ENCODE measurements at regions not wholly inside any gene's neighbourhood (a gene's known extent, or its start where the extent isn't known, plus 50 kb on each side); places are given as distances from the start of the nearest gene placed in this dataset.

GRCh38 chr4:98748609-98749008, 90.2 kb upstream of the TSPAN5 start:
- TF ChIP-seq, protein P1, sequence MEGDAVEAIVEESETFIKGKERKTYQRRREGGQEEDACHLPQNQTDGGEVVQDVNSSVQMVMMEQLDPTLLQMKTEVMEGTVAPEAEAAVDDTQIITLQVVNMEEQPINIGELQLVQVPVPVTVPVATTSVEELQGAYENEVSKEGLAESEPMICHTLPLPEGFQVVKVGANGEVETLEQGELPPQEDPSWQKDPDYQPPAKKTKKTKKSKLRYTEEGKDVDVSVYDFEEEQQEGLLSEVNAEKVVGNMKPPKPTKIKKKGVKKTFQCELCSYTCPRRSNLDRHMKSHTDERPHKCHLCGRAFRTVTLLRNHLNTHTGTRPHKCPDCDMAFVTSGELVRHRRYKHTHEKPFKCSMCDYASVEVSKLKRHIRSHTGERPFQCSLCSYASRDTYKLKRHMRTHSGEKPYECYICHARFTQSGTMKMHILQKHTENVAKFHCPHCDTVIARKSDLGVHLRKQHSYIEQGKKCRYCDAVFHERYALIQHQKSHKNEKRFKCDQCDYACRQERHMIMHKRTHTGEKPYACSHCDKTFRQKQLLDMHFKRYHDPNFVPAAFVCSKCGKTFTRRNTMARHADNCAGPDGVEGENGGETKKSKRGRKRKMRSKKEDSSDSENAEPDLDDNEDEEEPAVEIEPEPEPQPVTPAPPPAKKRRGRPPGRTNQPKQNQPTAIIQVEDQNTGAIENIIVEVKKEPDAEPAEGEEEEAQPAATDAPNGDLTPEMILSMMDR (IDR thresholded peaks at IDR 0.05; ENCODE audit: low read depth, low read length): no peak
- H3K4me3 ChIP-seq (replicated peaks in 1 of 2; ENCODE audit: low read depth in 2 of 2, low read length in 2 of 2): no peak overlapping the region
- no peak for DNase-seq (ENCODE audit: low read depth in 2 of 2)

DNA sequence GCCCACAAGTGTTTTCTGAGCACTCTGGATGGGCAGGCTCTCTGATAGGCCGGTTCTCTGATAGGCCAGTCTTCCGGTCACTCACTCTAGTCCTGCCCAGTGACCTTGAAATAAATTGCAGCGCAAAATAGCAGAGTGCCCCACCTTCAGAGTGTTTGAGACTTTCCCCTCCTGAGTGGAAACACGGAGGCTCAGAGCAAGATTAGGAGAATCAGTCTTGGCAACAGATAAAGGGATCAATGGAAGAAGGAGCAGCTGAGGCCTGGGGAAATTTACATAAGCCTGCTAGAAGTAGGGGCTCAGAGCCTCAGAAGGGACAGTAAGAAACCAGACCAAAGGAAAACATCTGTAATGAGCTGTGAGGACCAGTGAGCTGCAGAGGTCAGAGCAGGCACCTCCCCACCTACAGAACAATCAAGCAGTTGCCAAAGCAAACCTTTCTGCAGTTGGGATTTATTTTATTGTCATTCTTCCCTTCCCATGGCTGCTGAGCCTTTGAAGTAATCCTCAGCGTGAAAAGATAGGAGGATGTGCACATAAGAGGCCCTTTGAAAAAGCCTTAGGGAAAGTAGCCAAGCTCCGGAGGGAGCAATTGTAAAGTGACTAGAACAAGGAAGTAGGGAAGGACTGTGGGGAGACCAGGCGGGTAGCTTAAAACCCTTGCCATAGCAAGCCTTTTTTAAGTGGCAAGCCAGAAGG, 89.1 kb upstream of the TSPAN5 start:
- TF ChIP-seq, protein P1 (IDR thresholded peaks at IDR 0.05; ENCODE audit: low read depth, low read length): no peak
- no peak overlapping the region for H3K4me3 ChIP-seq (replicated peaks in 1 of 2; ENCODE audit: low read depth in 2 of 2, low read length in 2 of 2)
- DNase-seq (ENCODE audit: low read depth in 2 of 2): peak in 1 of 2 donors; percentile 10

DNA sequence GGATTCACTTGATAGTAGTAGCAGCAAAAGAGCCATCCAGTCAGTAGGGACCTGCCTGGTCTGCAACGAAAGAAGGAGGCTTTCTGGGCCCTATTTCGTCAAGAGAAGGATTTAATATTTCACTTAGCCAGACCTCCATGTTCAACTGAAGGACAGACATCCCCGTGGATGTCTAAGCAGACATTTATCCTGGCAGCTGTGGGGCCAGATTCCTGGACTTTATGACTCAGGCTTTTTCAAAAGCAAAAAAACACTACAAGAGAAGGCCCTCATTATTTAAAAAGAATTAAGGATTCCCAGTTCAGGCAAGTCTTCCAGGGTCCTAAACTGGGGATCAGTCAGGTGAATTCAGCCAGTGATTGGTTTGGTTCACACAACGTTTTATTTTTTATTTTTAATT, 88.5 kb upstream of the TSPAN5 start:
- no peak overlapping the region for H3K4me3 ChIP-seq (replicated peaks in 1 of 2; ENCODE audit: low read depth in 2 of 2, low read length in 2 of 2)
- peak in 1 of 2 donors; percentile 36 for DNase-seq (ENCODE audit: low read depth in 2 of 2)
- TF ChIP-seq, protein P1 (IDR thresholded peaks at IDR 0.05; ENCODE audit: low read depth, low read length): no peak

DNA sequence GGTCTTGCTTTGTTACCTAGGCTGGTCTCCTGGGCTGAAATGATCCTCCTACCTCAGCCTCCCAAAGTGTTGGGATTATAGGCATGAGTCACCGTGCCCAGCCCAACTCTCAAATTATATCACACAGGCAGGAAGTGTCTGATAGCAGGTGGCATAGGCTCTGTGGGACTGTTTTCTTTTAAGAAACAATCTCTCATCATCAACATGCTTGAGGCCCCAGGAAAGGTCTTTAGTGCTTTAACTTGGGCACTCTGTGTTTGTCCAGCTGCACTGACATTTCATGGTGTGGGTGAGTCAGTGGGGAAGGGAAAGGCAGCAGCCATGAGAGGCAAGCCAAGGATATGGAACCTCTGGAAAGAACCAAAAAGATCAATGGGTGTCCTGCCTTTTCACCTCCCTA, 88.1 kb upstream of the TSPAN5 start:
- DNase-seq (ENCODE audit: low read depth in 2 of 2): peak in 1 of 2 donors; percentile 49
- no peak overlapping the region for H3K4me3 ChIP-seq (replicated peaks in 1 of 2; ENCODE audit: low read depth in 2 of 2, low read length in 2 of 2)
- TF ChIP-seq, protein P1 (IDR thresholded peaks at IDR 0.05; ENCODE audit: low read depth, low read length): no peak

DNA sequence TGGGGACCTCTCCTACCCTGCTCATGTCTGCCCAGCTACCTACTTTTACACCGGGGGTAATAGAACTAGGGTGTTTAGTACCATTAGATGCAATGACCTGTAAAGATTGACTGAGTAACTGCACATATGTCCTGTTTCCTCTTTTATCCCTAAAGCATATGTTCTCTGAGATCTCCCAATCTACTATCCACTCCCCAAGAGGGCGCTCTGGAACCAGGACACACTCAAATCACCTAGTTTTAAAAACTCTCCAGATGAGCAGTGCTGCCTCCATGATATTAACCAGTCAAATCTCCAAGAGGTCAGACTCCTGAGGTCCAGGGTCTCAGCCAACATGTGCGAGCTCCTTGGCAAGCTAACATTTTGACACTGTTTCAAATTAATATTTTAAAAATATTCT, 87.0 kb upstream of the TSPAN5 start:
- no peak overlapping the region for H3K4me3 ChIP-seq (replicated peaks in 1 of 2; ENCODE audit: low read depth in 2 of 2, low read length in 2 of 2)
- DNase-seq (ENCODE audit: low read depth in 2 of 2): peak; percentile 62
- TF ChIP-seq, protein P1 (IDR thresholded peaks at IDR 0.05; ENCODE audit: low read depth, low read length): peak; percentile 40

DNA sequence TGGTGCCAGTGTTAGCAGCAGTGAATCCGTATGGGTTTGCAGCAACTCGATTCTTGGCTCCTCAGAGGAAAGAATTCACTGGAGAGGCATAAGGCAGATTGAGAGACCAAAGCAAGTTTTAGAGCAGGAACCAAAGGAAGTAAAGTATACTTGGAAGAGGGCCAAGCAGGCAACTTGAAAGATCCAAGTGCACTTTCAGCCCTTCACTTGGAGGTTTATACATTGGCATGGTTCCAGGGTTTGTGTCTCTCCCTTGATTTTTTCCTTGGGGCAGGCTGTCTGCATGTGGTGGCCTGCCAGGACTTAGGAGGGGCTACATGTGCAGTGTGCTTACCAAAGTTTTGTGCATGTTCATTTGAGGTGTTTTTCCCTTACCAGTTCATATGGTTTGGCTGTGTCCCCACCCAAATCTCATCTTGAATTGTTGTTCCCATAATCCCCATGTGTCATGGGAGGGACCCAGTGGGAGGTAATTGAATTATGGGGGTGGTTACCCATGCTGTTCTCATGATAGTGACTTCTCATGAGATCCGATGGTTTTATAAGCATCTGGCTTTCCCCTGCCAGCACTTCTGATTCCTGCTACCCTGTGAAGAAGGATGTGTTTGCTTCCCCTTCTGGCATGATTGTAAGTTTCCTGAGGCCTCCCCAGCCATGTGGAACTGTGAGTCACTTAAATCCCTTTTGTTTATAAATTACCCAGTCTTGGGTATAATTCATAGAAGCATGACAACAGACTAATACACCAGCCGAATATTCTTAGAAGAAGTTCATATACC, 86.2 kb upstream of the TSPAN5 start:
- TF ChIP-seq, protein P1 (IDR thresholded peaks at IDR 0.05; ENCODE audit: low read depth, low read length): no peak
- H3K4me3 ChIP-seq (replicated peaks in 1 of 2; ENCODE audit: low read depth in 2 of 2, low read length in 2 of 2): no peak overlapping the region
- peak in 1 of 2 donors; percentile 11 for DNase-seq (ENCODE audit: low read depth in 2 of 2)

All from cardiac fibroblast (primary cell).